Colon (tissue), 2 donors: ENCODE measurements at regions not wholly inside any gene's neighbourhood (a gene's known extent, or its start where the extent isn't known, plus 50 kb on each side); places are given as distances from the start of the nearest gene placed in this dataset.
"Not testable (repeated sequence)": the region's sequence is repeated elsewhere in the genome, so short reads cannot be mapped to it uniquely, and the experiment has no call there.

ENCODE experiments used
- FAIRE-seq: peaks from 2 replicates; lab custom pipeline; 2012; peaks lifted over from hg19 to GRCh38; lab: Jason Lieb, UNC
- donor health status: control.
- donor health status: control.

- FAIRE-seq, result no peak
Measured at GRCh38 chr18:29853126-29853525, 1189.4 kb downstream of the DSC3 start.

GRCh38 chr18:29849144-29849543, 1193.4 kb downstream of the DSC3 start:
- no peak for FAIRE-seq

- no peak for FAIRE-seq
Measured at GRCh38 chr18:29841631-29842030, 1200.9 kb downstream of the DSC3 start.

- FAIRE-seq, result no peak
Measured at GRCh38 chr18:29840089-29840488, 1202.5 kb downstream of the DSC3 start.

GRCh38 chr18:29838961-29839360, 1203.6 kb downstream of the DSC3 start:
- not testable (repeated sequence) for FAIRE-seq

GRCh38 chr18:29838556-29838955, 1204.0 kb downstream of the DSC3 start:
- no peak for FAIRE-seq

- no peak for FAIRE-seq
Measured at GRCh38 chr18:29823671-29824070, 1218.9 kb downstream of the DSC3 start.

- FAIRE-seq, result no peak
Measured at GRCh38 chr18:29821544-29821943, 1221.0 kb downstream of the DSC3 start.

- FAIRE-seq, result no peak
Measured at GRCh38 chr18:29811519-29811918, 1231.0 kb downstream of the DSC3 start.

GRCh38 chr18:29780816-29781215, 1261.7 kb downstream of the DSC3 start:
- FAIRE-seq, result no peak

GRCh38 chr18:29779096-29779495, 1263.4 kb downstream of the DSC3 start:
- no peak for FAIRE-seq

- no peak for FAIRE-seq
Measured at GRCh38 chr18:29753379-29753778, 1289.2 kb downstream of the DSC3 start.

GRCh38 chr18:29749704-29750103, 1292.8 kb downstream of the DSC3 start:
- no peak for FAIRE-seq

- no peak for FAIRE-seq
Measured at GRCh38 chr18:29741461-29741860, 1301.1 kb downstream of the DSC3 start.

GRCh38 chr18:29737620-29738019, 1304.9 kb downstream of the DSC3 start:
- FAIRE-seq, result no peak

GRCh38 chr18:29737190-29737589, 1305.4 kb downstream of the DSC3 start:
- FAIRE-seq, result no peak

GRCh38 chr18:29730073-29730472, 1312.5 kb downstream of the DSC3 start:
- FAIRE-seq, result no peak

GRCh38 chr18:29726646-29727045, 1315.9 kb downstream of the DSC3 start:
- FAIRE-seq, result no peak

- FAIRE-seq, result not testable (repeated sequence)
Measured at GRCh38 chr18:29723486-29723885, 1319.1 kb downstream of the DSC3 start.

GRCh38 chr18:29715960-29716359, 1326.6 kb downstream of the DSC3 start:
- FAIRE-seq, result not testable (repeated sequence)

- FAIRE-seq, result no peak
Measured at GRCh38 chr18:29712785-29713184, 1329.8 kb downstream of the DSC3 start.

- no peak for FAIRE-seq
Measured at GRCh38 chr18:29711932-29712331, 1330.6 kb downstream of the DSC3 start.

GRCh38 chr18:29693334-29693733, 1349.2 kb downstream of the DSC3 start:
- FAIRE-seq, result no peak

- FAIRE-seq, result no peak
Measured at GRCh38 chr18:29681578-29681977, 1361.0 kb downstream of the DSC3 start.
